ENCODE measurements at regions not wholly inside any gene's neighbourhood (a gene's known extent, or its start where the extent isn't known, plus 50 kb on each side); places are given as distances from the start of the nearest gene placed in this dataset.

GRCh38 chr10:111281516-111281915, 204.7 kb downstream of the ADRA2A start (continued):
- TF ChIP-seq SIX5 (IDR thresholded peaks at IDR 0.05; ENCODE audit: low read depth, low read length) (no peak), KDM1A (IDR thresholded peaks at IDR 0.05; ENCODE audit: borderline replicate concordance, low read length) (no peak), EZH2 (IDR thresholded peaks at IDR 0.05; ENCODE audit: low read depth, low read length, severe bottlenecking) (no peak), SRF (IDR thresholded peaks at IDR 0.05; ENCODE audit: low read depth, low read length) (no peak)

All from H1 (cell line).